ENCODE measurements at regions not wholly inside any gene's neighbourhood (a gene's known extent, or its start where the extent isn't known, plus 50 kb on each side); places are given as distances from the start of the nearest gene placed in this dataset.

DNA sequence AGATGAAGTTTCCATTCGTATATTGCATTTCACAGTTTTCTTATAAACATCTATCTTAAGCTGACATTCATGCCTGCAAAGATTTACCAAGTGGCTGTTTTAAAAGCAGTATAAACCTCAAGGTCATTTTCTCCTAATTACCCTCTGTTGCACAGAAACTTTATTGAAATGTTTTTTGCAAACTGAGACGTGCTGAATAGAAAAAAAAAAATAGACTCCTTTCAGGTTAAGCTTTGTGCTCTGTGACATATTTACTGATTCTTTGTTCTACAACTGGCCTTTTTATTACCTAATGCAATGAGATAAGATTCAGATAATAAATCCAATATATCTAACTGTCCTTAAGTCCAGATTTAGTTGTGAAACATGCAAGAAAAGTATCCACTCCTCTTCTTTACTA is 938.7 kb downstream of the DSC3 start:
- 89 to 100% methylated on average over 1 of the region's 2 CpGs for whole genome bisulfite sequencing, 2 experiments (ENCODE audit: insufficient coverage in 2 of 2)
- Histone ChIP-seq H3K9me3 (ENCODE audit: control insufficient read depth, low read length) (no peaks in the 10 kb centered on the region), H3K4me3 (ENCODE audit: extremely low read depth, insufficient read depth, low read length, poor library complexity, severe bottlenecking) (no peak overlapping the region), H3K4me1 (ENCODE audit: control insufficient read depth, insufficient read depth, low read length, poor library complexity, severe bottlenecking) (no peaks in the 10 kb centered on the region), H3K36me3 (ENCODE audit: control insufficient read depth, insufficient read depth, low read length) (no peaks in the 10 kb centered on the region), H3K27ac (ENCODE audit: low read depth, low read length, severe bottlenecking) (no peak overlapping the region)

DNA sequence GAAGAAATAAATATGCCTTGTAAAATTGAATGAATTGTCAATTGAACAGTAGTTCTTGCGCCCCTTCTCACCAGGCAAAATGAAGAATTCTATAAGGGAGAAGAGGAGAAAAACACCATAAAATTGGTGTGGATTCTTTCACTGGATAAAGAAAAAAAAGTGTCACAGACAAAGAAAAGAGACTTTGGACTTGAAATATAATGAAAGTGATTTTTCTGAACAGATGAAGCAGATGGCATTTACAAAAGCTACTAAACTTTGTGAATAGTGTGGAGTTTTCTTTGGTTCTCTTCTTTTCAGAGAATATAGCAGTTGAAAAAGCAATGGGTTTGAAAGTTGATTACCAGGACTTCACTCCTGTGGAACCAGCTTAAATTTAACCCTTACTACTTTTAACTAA is 945.7 kb downstream of the DSC3 start:
- Histone ChIP-seq H3K9me3 (ENCODE audit: control insufficient read depth, low read length) (no peaks in the 10 kb centered on the region), H3K4me3 (ENCODE audit: extremely low read depth, insufficient read depth, low read length, poor library complexity, severe bottlenecking) (no peak overlapping the region), H3K27ac (ENCODE audit: low read depth, low read length, severe bottlenecking) (no peak overlapping the region), H3K4me1 (ENCODE audit: control insufficient read depth, insufficient read depth, low read length, poor library complexity, severe bottlenecking) (no peaks in the 10 kb centered on the region), H3K36me3 (ENCODE audit: control insufficient read depth, insufficient read depth, low read length) (no peaks in the 10 kb centered on the region)
- WGBS, 2 experiments (ENCODE audit: insufficient coverage in 2 of 2) = 100% methylated on average over 1 of the region's 1 CpG; no CpG with 5 or more reads in 1 of the 2 experiments

DNA sequence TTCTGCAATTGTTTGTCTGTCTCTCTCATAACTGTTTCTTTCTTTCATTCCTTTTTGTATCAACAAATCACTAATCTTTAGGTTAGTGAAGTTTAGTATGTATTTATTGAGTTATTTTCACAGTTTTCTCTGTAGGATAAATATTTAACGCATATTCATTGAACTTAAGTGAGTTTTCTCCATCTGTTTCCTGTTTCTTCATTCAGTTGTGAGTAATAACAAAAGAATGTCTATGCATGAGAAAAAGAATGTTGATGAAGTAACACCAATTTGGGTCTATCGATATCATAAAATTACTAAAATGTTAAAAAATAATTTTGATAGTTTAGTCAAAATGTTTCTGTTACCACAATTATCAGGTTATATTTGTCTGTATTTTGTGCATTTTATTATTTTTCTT is 948.0 kb downstream of the DSC3 start:
- no CpG with 5 or more reads among the region's 2 CpGs for WGBS, 2 experiments (ENCODE audit: insufficient coverage in 2 of 2)

DNA sequence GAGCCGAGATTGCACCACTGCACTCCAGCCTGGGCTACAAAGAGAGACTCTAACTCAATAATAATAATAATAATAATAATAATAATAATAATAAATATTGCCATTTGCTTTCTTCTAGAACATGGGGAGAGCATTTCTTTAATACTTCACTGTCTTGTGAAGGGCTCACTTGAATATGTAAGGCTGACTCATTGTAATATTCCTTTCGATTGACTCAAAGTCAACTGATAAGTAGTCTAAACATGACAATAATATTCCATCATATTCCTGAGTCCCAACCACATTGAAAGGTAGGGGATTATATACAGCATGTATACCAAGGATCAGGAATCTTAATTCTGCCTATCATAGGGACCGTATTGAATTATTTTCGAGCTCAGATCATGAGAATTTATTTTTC is 949.2 kb downstream of the DSC3 start:
- H3K9me3 ChIP-seq (ENCODE audit: control insufficient read depth, low read length) = no peaks in the 10 kb centered on the region
- H3K36me3 ChIP-seq (ENCODE audit: control insufficient read depth, insufficient read depth, low read length) = no peaks in the 10 kb centered on the region
- H3K4me3 ChIP-seq (ENCODE audit: extremely low read depth, insufficient read depth, low read length, poor library complexity, severe bottlenecking) = no peak overlapping the region
- no peak overlapping the region for H3K27ac ChIP-seq (ENCODE audit: low read depth, low read length, severe bottlenecking)
- no CpG with 5 or more reads among the region's 4 CpGs for WGBS, 2 experiments (ENCODE audit: insufficient coverage in 2 of 2)
- no peaks in the 10 kb centered on the region for H3K4me1 ChIP-seq (ENCODE audit: control insufficient read depth, insufficient read depth, low read length, poor library complexity, severe bottlenecking)

More for the DNA sequence above, 948.0 kb downstream of the DSC3 start:
- H3K36me3 ChIP-seq (ENCODE audit: control insufficient read depth, insufficient read depth, low read length) = no peaks in the 10 kb centered on the region
- no peaks in the 10 kb centered on the region for H3K4me1 ChIP-seq (ENCODE audit: control insufficient read depth, insufficient read depth, low read length, poor library complexity, severe bottlenecking)
- H3K4me3 ChIP-seq (ENCODE audit: extremely low read depth, insufficient read depth, low read length, poor library complexity, severe bottlenecking) = no peak overlapping the region
- peak overlapping the region; percentile 11 for H3K27ac ChIP-seq (ENCODE audit: low read depth, low read length, severe bottlenecking)
- H3K9me3 ChIP-seq (ENCODE audit: control insufficient read depth, low read length) = no peaks in the 10 kb centered on the region

DNA sequence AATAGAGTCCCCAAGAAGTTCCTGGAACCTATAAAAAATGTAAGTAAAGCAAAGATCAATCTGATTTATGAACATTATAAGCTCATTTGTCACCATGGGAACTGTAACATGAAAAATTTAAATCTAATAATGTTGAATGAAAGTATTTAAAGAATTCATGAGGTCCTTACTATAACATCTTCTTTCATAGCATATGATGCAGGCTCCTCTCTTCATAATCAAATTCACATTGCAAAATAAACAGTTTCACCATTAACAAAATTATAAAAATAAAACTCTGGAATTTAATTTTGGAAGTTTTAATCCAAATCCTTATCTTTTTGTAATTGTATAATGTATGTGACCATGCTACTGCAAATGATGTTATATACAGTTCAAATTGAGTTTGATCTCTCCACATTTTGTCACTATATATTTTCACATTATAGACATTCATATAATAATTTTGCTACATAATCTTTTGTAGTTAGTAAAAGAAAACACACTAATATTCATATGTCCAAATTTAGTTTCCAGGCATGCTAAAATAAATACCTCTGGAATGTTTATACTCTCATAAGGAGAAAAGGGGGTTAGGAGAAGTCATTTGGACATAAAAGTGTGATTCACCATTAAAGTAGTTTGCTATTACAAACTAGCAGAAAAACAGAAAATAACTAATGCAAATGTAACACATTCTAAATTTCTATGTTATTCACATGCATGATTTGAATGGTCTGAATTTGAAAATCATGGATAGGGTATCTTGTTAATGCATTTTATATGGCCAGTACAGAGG is 954.1 kb downstream of the DSC3 start:
- Histone ChIP-seq H3K36me3 (ENCODE audit: control insufficient read depth, insufficient read depth, low read length) (no peaks in the 10 kb centered on the region), H3K27ac (ENCODE audit: low read depth, low read length, severe bottlenecking) (no peak overlapping the region), H3K9me3 (ENCODE audit: control insufficient read depth, low read length) (no peaks in the 10 kb centered on the region), H3K4me3 (ENCODE audit: extremely low read depth, insufficient read depth, low read length, poor library complexity, severe bottlenecking) (no peak overlapping the region), H3K4me1 (ENCODE audit: control insufficient read depth, insufficient read depth, low read length, poor library complexity, severe bottlenecking) (no peaks in the 10 kb centered on the region)

DNA sequence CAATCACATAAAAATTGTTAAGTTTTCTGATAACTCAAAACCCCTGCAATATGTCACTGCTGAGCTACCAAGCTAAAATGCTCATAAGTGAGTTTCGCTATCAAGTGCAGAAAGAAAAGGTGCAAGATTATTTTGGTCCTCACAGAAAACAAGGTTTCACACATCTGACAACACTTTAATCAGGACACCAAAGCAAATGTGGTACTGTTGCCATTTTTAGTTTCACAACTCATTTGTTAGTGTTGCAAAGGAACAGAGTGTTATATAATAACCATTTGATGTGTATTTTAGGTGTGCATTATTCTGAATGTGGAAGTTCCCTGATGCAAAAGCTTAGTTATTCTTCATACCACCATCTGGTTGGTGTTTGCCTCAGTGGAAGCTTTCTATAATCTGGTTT is 956.2 kb downstream of the DSC3 start:
- H3K9me3 ChIP-seq (ENCODE audit: control insufficient read depth, low read length) = no peaks in the 10 kb centered on the region
- no peaks in the 10 kb centered on the region for H3K4me1 ChIP-seq (ENCODE audit: control insufficient read depth, insufficient read depth, low read length, poor library complexity, severe bottlenecking)
- no peak overlapping the region for H3K27ac ChIP-seq (ENCODE audit: low read depth, low read length, severe bottlenecking)
- H3K36me3 ChIP-seq (ENCODE audit: control insufficient read depth, insufficient read depth, low read length) = no peaks in the 10 kb centered on the region
- no CpG with 5 or more reads among the region's 1 CpG for WGBS, 2 experiments (ENCODE audit: insufficient coverage in 2 of 2)
- no peak overlapping the region for H3K4me3 ChIP-seq (ENCODE audit: extremely low read depth, insufficient read depth, low read length, poor library complexity, severe bottlenecking)

DNA sequence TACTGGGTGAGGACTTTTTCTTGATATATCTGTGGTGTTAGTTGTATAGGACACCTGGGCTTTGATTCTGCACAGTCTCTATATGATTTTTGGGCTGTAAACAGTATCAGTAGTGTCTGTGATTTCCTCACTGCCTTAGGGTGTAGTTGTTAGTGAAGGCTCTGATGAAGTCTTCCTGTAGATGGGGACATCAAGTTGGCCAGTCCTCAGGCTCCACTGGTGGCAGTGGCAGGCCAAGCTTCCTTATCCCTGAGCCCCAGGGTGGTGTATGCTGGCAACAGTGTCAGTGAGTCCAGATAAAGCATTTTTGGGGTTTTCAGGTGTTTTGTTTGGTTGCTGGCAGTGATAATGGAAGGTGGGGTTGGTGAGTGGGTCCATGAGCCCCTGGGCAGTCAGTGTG is 961.4 kb downstream of the DSC3 start:
- Histone ChIP-seq H3K9me3 (ENCODE audit: control insufficient read depth, low read length) (no peaks in the 10 kb centered on the region), H3K4me1 (ENCODE audit: control insufficient read depth, insufficient read depth, low read length, poor library complexity, severe bottlenecking) (no peaks in the 10 kb centered on the region), H3K4me3 (ENCODE audit: extremely low read depth, insufficient read depth, low read length, poor library complexity, severe bottlenecking) (no peak overlapping the region), H3K27ac (ENCODE audit: low read depth, low read length, severe bottlenecking) (no peak overlapping the region), H3K36me3 (ENCODE audit: control insufficient read depth, insufficient read depth, low read length) (no peaks in the 10 kb centered on the region)

DNA sequence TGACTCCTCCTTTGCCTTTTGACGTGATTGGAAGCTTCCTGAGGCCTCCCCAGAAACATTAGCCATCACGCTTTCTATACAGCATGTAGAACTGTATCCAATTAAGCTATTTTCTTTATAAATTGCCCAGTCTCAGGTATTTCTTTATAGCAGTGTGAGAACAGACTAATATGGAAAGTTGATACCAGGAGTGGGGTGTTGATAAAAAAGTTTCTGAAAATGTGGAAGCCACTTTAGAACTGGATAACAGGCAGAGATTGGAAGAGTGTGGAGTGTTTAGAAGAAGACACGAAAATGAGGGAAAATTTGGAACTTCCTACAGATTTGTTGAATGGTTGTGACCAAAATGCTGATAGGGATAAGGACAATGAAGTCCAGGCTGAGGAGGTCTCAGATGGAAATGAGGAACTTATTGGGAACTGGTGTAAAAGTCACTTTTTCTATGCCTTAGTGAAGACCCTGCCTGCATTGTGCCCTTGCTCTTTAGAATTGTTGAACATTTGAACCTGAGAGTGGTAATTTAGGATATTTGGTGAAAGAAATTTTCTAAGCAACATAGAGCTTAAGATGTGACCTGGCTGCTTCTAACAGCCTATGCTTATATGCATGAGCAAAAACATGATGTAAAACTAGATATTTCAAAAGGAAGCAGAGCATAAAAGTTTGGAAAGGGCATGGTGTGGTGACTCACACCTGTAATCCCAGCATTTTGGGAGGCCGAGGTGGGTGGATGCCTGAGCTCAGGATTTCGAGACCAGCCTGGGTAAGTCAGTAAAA is 969.7 kb downstream of the DSC3 start:
- H3K4me1 ChIP-seq (ENCODE audit: control insufficient read depth, insufficient read depth, low read length, poor library complexity, severe bottlenecking) = no peaks in the 10 kb centered on the region
- H3K36me3 ChIP-seq (ENCODE audit: control insufficient read depth, insufficient read depth, low read length) = no peaks in the 10 kb centered on the region
- WGBS, 2 experiments (ENCODE audit: insufficient coverage in 2 of 2) = 69 to 86% methylated on average over 4 to 5 of the region's 5 CpGs
- peaks cover 15% of the 10 kb centered on the region for H3K9me3 ChIP-seq (ENCODE audit: control insufficient read depth, low read length)
- H3K4me3 ChIP-seq (ENCODE audit: extremely low read depth, insufficient read depth, low read length, poor library complexity, severe bottlenecking) = no peak overlapping the region
- no peak overlapping the region for H3K27ac ChIP-seq (ENCODE audit: low read depth, low read length, severe bottlenecking)

DNA sequence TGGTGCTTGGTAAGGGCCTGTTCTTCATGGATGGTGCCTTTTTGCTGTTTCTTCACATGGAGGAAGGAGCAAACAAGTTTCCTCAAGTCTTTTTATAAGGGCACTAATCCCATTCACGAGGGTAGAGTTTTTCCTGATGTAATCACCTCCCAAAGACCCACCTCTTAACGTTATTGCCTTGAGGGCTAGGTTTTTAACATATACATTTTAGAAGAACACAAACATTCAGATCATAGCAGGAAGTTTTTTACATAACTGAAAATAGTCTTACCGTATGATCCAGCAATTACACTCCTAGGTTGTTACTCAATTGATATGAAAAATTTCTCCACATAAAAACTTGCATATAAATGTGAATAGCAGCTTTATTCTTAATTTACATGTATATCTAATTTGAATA is 976.3 kb downstream of the DSC3 start:
- no CpG with 5 or more reads among the region's 3 CpGs for WGBS, 2 experiments (ENCODE audit: insufficient coverage in 2 of 2)
- no peaks in the 10 kb centered on the region for H3K36me3 ChIP-seq (ENCODE audit: control insufficient read depth, insufficient read depth, low read length)
- H3K27ac ChIP-seq (ENCODE audit: low read depth, low read length, severe bottlenecking) = no peak overlapping the region
- H3K9me3 ChIP-seq (ENCODE audit: control insufficient read depth, low read length) = no peaks in the 10 kb centered on the region
- H3K4me1 ChIP-seq (ENCODE audit: control insufficient read depth, insufficient read depth, low read length, poor library complexity, severe bottlenecking) = no peaks in the 10 kb centered on the region
- no peak overlapping the region for H3K4me3 ChIP-seq (ENCODE audit: extremely low read depth, insufficient read depth, low read length, poor library complexity, severe bottlenecking)

DNA sequence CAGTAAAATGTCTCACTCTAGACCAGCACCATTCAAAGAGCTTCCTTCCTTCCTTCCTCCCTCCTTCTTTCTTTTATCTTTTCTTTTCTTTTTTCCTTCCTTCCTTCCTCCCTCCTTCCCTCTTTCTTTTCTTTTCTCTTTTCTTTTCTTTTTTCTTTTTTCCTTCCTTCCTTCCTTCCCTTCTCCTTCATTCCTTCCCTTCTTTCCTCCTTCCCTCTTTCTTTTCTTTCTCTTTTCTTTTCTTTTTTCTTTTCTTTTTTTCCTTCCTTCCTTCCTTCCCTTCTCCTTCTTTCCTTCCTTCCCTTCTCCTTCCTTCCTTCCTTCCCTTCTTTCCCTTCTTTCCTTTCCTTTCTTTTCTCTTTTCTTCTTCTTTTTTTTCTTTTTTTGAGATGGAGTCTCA is 985.1 kb downstream of the DSC3 start:
- H3K27ac ChIP-seq (ENCODE audit: low read depth, low read length, severe bottlenecking) = no peak overlapping the region
- no peaks in the 10 kb centered on the region for H3K9me3 ChIP-seq (ENCODE audit: control insufficient read depth, low read length)
- no peaks in the 10 kb centered on the region for H3K36me3 ChIP-seq (ENCODE audit: control insufficient read depth, insufficient read depth, low read length)
- no peaks in the 10 kb centered on the region for H3K4me1 ChIP-seq (ENCODE audit: control insufficient read depth, insufficient read depth, low read length, poor library complexity, severe bottlenecking)
- H3K4me3 ChIP-seq (ENCODE audit: extremely low read depth, insufficient read depth, low read length, poor library complexity, severe bottlenecking) = no peak overlapping the region

DNA sequence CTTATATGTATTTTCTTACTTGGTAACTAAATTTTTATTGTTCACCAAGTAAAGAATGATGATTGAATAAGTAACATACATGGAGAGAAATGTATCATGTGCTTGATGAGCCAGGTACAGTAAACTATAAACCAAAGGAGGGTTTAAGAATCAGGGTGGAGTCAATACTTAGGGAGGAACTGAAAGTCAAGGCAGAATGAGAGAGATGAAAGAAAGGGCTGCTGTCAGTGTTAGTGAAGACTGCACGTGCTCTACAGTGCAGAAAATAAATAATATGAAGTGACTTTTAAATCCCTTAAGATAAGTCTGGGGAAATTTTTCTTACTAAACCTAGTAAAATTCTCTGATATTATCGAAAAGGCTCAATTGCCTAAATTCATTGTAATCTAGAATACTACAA is 986.0 kb downstream of the DSC3 start:
- H3K4me1 ChIP-seq (ENCODE audit: control insufficient read depth, insufficient read depth, low read length, poor library complexity, severe bottlenecking) = no peaks in the 10 kb centered on the region
- no peak overlapping the region for H3K27ac ChIP-seq (ENCODE audit: low read depth, low read length, severe bottlenecking)
- 60 to 100% methylated on average over 1 of the region's 2 CpGs for WGBS, 2 experiments (ENCODE audit: insufficient coverage in 2 of 2)
- no peaks in the 10 kb centered on the region for H3K9me3 ChIP-seq (ENCODE audit: control insufficient read depth, low read length)
- no peak overlapping the region for H3K4me3 ChIP-seq (ENCODE audit: extremely low read depth, insufficient read depth, low read length, poor library complexity, severe bottlenecking)
- H3K36me3 ChIP-seq (ENCODE audit: control insufficient read depth, insufficient read depth, low read length) = no peaks in the 10 kb centered on the region
